GM21360 (cell line): ENCODE measurements at regions not wholly inside any gene's neighbourhood (a gene's known extent, or its start where the extent isn't known, plus 50 kb on each side); places are given as distances from the start of the nearest gene placed in this dataset.

Experiments used
- ATAC-seq: cut with Tn5 transposase; IDR thresholded peaks from one replicate; pipeline ENCODE4 v1.9.1; 2021; ENCODE audit warnings: mild to moderate bottlenecking, moderate library complexity; ENCODE audit not compliant: unreplicated experiment

DNA sequence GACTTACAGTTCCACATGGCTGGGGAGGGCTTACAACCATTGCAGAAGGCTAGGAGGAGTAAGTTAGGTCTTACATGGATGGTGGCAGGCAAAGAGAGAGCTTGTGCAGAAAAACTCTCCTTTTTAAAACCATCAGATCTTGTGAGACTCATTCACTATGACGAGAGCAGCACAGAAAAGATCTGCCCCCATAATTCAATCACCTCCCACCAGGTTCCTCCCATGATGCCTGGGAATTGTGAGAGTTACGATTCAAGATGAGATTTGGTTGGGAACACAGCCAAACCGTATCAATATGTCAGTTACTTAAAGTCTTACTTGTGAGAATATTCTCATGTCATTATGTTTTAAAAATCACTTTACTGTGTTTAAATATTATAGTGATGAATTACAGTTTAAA lies 481.9 kb downstream of the ARL4A start:
- ATAC-seq, result no peak

- ATAC-seq, result no peak
Measured at GRCh38 chr7:13174991-13175390, 487.6 kb downstream of the ARL4A start.

GRCh38 chr7:13179011-13179582 lies 491.7 kb downstream of the ARL4A start:
- no peak for ATAC-seq

- ATAC-seq, result no peak
Measured at GRCh38 chr7:13179775-13180523, 492.5 kb downstream of the ARL4A start.

- ATAC-seq, result no peak
Measured at GRCh38 chr7:13181216-13181615, 493.8 kb downstream of the ARL4A start.

- ATAC-seq, result no peak
Measured at GRCh38 chr7:13185139-13185538, 497.7 kb downstream of the ARL4A start.

DNA sequence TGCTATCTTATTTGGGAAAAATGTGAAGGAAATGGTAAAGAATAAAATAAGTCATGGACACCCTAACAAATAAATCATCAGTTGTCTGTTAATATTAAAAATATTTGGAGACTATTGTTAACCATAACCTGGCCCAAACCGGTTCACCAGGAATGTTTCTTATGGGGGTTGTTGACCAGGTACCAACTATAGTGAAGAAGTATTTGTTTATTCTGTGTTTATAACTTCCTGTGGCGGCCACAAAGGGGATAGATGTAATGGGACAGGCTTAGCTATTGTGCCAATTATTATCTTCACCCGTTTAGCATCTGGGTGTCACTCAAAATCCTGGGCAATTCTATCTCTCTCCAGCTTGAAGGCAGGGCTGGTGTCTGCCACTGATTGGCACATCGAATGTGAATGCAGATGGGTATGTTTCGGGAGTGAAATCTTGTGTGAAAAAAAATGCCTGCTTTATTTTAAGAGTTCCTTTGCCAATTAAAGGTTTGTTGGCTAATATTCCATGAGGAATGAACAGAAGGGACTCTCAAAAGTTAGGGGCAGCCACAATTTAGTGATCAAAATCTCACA lies 500.9 kb downstream of the ARL4A start:
- no peak for ATAC-seq

DNA sequence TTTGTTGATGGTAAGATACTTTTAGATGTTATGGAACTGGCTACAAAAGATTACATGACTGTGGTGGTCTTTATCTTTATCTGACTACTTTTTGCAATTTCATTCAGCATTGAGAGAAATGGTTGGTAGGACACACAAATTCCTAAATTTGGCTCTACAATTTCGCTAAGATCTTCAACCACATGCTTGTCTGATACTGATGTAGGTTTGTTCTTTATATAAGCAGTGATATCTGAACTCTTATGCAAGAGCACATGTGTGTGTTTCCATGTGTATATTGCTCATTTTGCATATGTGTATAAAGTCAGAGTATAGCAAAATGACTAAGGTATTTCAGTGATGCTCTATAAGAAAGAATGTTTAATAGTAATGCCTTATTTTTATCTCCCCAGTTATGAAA lies 501.5 kb downstream of the ARL4A start:
- no peak for ATAC-seq

DNA sequence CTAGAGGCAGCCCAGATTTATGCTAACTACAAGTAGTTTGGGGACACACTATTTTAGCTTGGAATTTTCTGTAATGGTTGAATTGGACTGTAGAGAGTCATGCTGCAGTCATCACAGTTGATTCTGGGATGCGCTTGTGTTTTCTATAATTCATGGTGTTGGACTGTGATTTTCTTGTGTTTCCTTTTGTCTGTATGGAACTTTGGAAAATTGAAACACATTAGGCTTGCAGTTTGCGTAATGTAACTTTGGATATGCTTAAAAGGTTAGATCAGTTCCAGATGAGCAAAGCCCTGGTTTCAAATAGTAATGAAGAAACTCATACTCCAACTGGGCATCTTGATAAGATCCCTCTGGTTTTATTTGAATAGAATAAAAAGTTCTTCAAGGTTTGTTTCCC lies 502.2 kb downstream of the ARL4A start:
- no peak for ATAC-seq

GRCh38 chr7:13197501-13197900 lies 510.1 kb downstream of the ARL4A start:
- no peak for ATAC-seq

- ATAC-seq, result no peak
Measured at GRCh38 chr7:13198036-13198435, 510.6 kb downstream of the ARL4A start.

DNA sequence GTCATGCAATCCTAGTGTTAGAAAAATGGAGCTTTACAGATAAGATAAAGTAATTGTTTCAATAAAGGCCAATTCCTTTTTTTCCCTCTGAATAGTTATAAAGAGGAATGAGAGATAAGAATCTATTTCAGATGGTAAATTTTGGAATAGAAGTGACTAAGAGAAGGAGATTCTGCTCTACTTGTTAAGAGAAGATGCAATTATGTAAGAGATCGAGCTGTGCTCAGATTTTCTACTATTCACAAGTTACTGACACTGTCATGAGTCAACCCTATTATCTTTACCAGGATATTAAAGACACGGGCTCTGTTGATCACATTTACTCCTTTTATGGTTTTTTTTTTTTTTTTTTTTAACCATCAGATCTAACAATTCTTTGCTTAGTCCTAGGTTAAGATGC lies 511.3 kb downstream of the ARL4A start:
- no peak for ATAC-seq

- no peak for ATAC-seq
Measured at GRCh38 chr7:13201628-13202027, 514.2 kb downstream of the ARL4A start.

GRCh38 chr7:13217768-13218167 lies 530.3 kb downstream of the ARL4A start:
- ATAC-seq, result no peak

- ATAC-seq, result no peak
Measured at GRCh38 chr7:13225068-13225467, 537.6 kb downstream of the ARL4A start.

GRCh38 chr7:13226385-13226784 lies 539.0 kb downstream of the ARL4A start:
- ATAC-seq, result no peak

GRCh38 chr7:13231216-13231615 lies 543.8 kb downstream of the ARL4A start:
- no peak for ATAC-seq

- ATAC-seq, result no peak
Measured at GRCh38 chr7:13235436-13235835, 548.0 kb downstream of the ARL4A start.

GRCh38 chr7:13236026-13236425 lies 548.6 kb downstream of the ARL4A start:
- no peak for ATAC-seq

GRCh38 chr7:13240349-13240748 lies 552.9 kb downstream of the ARL4A start:
- no peak for ATAC-seq

DNA sequence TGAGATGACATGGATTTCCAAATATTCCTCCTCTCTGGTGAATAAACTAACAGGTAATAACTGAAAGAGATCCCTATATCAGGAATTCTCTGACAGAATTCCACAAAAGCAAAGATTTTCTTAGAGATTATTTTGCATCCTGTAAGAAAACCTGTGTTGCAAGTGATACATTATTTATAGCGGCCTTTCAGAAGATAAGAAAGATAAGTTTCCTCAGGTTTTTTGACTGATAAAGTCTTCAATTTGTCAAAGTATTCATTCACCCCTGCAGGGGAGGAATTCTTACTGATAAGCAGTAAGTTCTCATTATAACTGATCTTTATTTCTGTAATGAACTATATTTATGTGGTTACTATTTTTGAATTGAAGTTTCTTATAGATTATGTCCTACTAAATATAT lies 554.0 kb downstream of the ARL4A start:
- ATAC-seq, result no peak

DNA sequence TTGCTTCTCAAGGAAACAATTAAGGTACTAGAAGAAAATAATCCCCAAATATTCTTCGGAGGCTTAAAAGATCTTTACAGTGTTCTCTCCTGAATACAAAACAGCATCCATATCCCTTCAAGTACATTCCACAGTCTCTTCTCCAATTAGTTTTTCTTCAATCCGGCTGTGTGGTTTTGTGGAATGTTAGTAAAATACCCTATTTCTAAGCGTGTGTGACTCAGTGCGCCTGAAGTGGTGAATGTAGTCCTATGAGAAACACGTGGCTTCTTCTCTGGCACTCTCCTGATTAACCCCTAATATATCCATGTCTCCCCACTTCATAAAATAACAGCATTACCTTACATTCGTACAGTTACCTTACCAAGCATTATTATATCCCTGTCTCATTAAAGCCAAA lies 570.2 kb downstream of the ARL4A start:
- ATAC-seq, result no peak

DNA sequence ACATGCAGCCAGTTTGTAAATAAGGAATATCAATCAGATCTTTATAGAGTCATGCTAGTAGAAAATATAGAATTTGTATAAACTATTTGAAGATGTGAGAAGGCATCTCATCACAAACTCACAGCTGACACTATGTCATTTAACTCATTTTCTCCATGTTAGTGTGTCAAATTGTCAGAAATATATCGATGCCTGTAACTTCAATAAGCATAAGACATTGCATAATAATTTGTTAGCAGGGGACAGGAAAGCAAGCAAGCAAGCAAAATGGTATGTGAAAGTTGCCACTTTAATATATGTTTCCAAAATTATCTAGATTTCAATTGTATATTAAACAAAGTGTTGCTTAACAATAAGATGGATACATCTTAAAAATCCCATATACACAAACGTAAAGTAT lies 571.0 kb downstream of the ARL4A start:
- no peak for ATAC-seq
